Non-pigmented ciliary epithelial cell (primary cell): ENCODE measurements at regions not wholly inside any gene's neighbourhood (a gene's known extent, or its start where the extent isn't known, plus 50 kb on each side); places are given as distances from the start of the nearest gene placed in this dataset.
A peak's percentile ranks its signal among the peaks of the same experiment; 100 is the strongest.

Experiments used
- DNase-seq: peaks from one replicate; pipeline ENCODE4 v3.0.0-alpha.2; 2010; ENCODE audit warnings: low read depth

DNA sequence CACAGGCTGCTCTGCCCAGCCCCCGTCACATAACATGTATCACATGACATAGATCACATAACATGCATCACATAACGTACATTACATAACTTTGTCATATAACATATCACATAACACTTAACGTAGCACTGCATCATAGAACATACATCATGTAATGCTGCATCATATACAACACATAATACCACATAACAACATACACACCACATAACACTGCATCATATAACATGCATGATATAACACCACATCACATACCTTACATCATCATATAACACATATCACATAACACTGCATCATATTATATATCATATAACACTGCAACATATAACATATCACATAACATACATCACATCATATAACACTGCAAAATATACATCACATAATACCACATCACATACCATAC is 83.8 kb downstream of the AXIN2 start:
- no peak for DNase-seq

DNA sequence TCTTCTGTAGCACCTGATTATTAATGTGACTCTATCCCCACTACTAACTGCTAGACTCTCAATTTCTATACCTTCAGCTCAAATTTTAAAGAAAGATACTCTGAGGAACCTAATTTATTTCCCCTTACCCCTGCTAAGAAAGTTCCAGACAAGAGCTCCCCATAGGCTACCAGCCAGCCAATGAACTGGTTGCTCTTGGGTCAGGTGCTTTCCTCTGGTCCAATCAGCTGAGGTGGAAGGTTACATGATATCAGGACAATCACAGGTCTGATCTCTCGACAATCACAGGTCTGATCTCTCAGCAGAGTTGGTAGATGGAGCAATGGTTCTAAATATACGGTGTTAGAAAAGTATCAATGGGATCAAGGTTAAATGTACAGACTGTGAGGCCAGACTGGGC is 86.8 kb downstream of the AXIN2 start:
- DNase-seq: no peak

DNA sequence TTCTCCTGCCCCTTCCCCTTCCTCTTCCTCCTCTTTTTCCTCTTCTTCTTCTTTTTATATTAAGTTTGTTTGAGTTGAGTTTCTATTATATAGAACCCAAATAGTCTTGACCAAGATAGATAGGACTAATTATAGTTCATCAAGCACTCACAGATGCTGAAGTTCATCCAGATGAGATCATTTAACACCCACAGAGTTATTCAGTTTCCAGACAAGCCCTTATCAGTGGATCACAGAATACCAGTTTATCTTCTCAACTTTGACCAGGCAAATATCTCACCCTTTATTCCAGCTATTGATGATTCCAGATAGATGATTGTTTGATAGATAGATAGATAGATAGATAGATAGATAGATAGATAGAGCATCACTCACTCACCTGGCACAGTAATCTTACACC is 87.5 kb downstream of the AXIN2 start:
- no peak for DNase-seq

DNA sequence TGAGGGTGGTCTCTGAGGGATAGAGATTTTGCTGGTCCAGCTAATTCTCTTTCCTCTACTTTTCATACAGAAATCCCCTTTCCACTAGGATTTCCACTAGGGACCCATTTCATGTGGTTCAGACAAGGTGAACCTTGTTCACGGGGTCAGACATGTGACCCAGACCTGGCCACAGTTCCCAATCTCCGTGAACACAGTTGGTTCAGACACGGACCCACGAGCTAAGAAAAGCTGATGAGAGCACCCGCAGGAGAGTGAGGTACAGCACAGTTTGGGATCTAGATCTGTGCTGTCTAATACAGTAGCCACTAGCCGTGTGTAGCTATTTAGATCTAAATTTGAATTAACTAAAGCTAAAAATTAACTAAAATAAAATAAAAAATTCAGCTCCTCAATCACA is 88.1 kb downstream of the AXIN2 start:
- no peak for DNase-seq

DNA sequence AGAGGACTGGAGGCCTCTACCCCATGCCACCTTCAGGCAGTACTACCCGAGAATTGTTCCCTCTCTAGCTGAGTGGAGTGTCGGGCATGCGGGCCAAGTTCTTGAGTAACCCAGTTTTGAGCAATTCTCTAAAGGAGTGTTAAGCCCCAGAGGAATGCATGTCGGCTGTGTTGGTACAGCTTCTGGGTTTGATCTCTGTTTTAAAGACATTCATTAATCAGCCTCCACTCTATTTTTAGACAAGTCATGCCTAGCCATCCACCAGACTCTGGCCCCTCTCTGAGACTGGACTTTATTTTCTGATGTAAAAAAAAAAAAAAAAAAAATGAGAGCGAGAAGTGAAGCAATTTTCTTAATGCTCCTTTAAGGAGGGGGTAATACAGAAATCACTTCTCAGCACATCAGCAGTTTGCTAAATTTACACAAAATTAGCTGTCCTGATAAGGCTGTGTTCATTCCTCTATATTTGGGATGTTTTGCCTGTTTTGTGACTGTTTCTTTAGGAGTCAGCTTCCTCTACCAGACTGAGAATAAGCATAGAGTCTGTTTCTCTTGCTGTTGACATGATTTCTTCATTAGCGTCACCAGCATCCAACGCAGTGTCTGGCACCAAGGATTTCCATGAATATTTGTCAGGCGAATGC is 88.7 kb downstream of the AXIN2 start:
- no peak for DNase-seq

DNA sequence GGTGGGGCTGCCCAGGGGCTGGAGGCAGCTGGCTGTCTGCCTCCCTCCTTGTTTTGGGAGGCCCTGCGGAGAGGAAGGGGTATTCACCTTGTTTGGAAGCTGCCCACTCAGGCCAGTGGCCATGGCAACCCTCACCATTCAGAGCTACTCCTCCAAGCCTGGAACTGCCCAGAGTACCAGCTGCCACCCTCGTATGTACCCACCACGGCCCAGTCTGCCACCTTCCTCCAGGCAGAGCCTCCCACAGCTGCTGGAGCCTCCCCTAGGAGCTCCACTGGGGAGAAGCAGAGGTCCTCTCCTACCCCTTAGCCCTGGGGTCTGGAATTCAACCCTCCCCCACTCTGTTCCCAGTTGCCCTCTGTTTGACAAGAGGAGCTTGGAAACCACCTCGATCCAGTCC is 90.7 kb downstream of the AXIN2 start:
- DNase-seq: no peak

DNA sequence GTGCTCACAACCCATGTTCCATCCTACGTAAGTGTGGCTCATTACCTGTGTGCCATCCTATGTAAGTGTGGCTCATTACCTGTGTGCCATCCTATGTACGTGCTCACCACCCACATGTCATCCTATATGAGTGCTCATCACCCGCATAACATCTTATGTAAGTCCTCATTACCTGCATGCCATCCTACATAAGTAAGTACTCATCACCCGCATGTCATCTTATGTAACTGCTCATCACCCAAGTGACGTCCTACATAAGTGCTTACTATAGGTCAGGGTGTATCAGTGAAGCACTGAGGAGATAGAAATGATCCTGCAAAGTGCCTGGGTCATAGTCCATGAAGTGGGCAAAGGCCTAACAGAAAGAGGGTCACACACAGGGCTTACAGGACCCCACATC is 93.1 kb downstream of the AXIN2 start:
- no peak for DNase-seq

DNA sequence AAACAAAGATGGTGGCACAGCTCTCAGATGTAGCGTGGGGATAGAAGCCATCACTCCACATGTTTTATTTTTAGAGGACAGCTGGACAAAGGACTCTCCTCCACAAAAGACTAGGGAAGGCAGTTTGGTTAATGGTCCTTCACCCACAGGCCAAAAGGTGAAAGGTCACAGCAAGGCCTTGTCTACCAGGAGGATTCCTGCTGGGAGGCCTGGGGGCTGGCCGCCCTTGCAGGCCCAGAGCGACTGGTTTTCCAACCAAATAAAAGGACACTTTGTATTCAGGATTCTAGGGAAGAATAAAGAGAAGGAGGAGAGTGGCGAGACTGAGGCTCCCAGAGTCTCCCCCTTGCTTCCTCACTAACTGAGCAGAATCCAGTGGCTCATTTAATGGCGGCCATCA is 94.3 kb downstream of the AXIN2 start:
- no peak for DNase-seq

DNA sequence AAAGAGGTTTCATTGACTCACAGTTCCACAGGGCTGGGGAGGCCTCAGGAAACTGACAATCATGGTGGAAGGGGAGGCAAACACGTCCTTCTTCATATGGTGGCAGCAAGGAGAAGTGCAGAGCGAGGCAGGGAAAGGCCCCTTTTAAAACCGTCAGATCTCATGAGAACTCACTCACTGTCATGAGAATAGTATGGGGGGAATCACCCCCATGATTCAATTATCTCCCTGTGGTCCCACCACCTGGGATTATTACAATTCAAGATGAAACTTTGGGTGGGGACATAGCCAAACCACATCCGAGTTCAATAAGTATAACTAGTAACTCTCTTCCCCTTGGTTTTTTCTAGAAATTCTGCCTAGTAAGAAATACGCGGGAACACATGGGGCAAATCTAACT is 94.9 kb downstream of the AXIN2 start:
- DNase-seq: no peak

DNA sequence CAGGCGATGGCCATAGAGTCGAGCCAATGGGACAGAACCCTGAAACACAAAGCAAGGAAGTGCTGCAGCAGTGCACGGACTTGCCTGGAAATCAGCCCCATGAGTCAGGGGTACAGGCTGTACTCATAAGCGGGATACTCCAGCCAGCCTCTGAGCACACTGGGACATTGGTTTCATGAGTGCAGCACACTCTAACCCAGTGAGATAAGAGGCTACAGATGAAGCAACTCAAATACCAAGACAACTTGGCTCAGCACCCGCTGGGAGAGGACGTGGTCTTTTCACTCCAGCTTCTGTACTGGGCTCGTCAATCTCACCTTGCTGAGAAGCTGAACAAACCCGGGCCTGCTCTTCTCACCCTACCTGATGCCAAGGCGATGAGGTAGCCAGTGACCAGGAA is 98.2 kb downstream of the AXIN2 start:
- DNase-seq: peak; percentile 4

DNA sequence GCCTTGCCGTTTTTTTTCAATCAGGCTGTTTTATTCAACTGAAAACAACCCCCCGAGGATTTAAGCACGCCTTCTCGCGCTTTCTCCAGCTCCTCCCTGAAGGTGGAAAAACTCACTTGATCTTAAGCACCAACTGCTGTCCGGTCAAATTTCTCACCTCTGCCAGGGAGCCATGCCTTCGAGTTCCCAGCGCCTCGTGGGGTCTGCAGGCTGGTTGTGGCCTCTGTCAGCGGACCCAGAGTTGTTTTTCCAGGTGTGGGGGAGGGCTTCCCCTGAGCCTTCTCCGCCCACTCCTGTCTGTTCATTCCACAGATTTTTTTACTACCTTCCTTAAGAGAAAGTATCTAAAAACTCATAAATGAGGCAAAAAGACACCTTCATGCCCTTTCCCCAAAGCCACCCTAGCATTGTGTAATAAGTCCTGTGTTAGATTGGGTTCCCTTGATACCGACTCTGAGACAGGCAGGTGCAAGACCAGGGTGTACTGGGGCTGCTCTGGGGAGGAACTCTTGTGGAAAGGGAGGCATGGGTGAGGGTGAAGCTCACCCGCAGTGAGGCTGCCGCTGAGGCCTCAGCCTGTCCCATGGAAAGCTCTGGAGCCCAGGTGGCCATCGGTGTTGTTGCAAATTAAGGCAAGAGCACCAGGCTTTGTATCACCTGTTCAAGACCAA is 101.6 kb downstream of the AXIN2 start:
- no peak for DNase-seq

DNA sequence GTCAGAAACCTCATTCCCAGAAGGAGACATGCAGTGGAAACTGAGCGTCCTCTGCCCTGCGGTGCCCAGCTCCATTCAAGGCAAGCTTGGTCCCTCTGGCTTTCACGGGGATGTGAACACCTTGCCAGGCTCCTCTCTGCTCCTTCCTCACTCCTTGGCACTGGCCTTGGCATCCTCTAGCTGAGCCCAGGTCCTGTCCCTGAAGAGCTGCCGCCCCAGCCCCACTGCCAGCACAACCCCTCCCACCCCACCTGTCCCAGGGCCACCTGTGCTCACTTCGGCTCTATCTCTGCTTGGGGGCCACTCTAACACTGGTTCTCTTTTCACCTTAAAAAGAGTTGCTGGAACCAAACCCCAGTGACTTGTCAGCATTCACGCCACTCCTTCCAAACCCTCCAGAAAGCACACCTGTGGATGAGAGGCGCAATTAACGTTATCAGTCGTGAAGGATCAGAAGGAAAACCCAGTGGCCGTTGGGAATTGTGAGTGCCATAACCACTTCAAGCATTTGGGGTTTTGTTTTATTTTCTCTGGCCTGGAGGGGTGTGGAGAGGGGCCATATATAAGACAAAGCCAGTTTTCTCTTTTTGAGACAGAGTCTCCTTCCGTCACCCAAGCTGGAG is 103.7 kb downstream of the AXIN2 start:
- no peak for DNase-seq

DNA sequence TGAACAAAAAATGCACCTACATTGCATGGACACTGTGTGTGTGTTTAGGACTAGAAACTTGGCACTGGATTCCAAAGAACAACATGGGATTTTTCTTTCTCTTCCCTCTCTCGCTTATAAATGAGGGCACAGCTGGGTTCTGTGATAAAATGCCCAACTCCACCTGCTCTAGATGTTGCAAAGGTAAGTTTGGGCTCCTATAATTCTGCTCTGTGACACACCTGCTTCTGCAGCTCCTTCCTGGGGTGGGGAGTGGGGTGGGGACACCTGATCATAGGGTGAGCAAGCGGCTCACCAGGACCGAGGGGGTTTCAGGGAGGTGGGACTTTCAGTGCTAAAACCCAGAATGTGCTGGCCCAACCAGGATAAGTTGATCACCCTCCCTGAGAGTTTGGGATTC is 104.3 kb downstream of the AXIN2 start:
- no peak for DNase-seq

DNA sequence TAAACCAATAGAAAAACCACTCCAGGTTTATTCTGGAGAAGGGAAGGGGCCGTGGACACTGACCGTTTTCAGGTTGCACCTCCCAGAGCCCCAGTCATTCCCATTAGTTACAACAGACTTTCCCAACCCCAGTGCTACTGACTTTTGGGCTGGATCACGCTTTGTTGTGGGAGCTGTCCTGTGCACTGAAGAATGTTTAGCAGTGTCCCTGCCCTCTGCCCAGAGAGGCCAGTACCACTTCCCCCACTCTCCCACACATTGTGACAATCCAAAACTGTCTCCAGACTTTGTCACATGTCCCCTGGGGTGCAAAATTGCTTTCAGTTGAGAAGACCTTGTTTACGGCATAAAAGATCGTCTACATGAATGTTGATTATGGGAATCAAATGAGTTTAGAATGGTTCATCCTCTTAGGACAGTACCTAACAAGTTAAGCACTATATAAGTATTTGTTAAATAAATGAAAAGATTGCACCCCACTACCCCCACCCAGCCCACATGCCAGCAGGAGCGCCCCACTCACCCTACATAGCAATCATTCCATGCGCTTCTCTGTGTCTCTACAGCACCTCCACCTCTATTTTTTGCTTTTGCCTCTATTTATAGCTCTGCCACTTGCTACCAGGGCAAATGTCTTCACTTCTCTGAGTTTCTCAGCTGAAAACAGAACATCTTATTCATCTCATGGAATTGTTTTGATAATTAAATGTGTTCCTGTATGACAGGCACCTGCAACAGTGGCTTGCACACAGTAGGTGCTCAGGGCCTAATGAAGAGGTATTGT is 104.9 kb downstream of the AXIN2 start:
- DNase-seq: no peak

DNA sequence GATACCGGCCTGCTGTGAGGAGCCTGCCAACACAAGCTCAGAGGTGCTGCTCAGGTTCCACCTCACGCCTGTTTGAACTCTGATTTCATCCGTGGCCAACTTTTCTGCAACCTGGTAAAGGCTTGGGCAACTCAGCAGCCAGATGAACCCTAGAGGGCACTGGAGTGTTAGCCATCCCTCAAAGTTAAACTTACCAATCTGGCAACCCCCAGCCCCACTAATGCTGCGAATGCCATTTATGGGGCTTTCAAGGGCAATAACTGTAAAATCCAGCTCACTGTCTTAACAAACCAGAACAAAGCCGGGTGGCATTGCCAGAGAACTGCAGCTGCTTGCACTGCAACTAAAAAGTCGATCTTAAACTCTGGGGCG is 105.5 kb downstream of the AXIN2 start:
- no peak for DNase-seq

DNA sequence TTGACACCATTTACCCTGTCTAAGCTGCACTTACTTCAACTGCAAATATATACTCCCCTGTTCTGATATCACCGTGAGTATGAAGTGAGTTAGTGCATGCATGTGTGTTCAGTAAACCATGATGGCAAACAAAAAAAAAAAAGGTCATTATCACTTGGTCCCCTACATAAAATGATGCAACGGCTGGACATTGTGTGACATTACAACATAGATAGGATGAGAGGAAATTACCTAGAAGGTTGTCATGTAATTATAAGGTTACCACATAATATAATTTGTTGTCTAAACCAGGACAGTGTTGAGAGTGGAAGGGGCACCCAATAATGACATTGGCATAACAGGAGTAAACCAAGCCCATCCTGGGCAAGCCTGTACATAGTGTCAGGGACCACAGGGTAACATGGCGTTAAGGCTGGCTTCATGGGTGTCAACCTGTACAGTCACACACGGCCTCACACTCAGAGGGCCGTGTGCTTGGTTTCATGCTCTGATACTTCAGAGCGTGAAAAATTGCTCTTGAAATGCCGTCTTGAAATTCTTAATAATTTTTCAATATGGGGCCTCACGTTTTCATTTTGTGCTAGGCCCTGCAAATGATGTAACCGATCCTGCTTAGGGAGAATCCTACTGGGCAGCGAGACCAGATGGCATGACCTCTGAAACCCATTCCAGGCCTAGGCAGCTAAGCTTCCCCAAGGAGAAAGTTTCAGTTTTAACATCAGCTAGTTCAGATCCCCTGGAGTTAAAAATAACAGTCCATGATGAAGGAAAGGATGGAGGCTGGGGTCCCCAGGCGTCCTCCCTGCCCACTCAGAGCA is 106.1 kb downstream of the AXIN2 start:
- DNase-seq: no peak

DNA sequence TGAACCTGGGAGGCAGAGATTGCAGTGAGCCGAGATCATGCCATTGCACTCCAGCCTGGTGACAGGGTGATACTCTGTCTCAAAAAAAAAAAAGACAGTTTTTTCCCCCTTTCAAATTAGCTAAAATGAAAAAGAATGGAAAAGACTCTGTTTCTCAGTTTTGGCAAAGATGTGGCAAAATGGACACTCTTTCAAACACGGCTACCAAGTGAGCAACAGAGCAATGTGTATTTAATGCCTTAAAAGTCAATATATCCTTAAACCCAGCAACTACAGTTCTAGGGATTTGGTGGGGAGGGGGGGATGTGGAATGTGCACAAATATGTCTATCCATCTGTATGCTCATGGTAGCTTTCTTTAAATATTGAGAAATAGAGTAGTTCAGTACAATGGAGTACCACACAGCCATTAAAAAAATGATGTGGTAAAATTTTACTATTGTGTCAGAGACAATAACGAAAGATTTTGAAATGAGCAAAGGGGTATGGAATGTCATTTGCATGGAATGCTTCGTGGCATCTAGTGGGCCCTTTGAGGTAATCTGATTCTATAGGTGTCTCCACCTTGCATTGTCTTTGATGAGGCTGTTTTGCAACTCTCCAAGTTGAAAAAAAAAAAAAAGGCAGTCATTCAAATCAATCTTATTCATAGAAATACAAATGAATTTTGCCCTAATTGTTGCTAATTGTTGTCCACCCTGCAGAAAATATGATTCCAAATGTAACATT is 108.1 kb downstream of the AXIN2 start:
- no peak for DNase-seq

DNA sequence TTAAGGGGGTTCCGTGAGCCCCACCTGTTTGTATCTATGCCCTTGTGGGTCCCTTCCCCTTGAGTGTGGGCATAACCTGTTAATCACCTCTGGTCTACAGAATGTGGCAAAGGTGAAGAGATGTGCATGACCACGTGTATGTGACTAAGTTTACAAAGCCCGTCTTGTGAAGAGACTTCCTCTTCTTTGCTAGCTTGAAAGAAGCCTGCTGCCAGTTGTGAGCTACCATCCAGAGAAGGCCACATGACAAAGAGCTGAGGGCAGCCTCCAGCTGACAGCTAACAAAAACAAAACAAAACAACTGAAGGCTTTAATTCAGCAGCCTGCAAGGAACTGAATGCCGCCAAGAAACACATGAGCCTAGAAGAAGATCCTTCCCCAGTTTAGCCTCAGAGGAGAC is 112.0 kb downstream of the AXIN2 start:
- DNase-seq: no peak

DNA sequence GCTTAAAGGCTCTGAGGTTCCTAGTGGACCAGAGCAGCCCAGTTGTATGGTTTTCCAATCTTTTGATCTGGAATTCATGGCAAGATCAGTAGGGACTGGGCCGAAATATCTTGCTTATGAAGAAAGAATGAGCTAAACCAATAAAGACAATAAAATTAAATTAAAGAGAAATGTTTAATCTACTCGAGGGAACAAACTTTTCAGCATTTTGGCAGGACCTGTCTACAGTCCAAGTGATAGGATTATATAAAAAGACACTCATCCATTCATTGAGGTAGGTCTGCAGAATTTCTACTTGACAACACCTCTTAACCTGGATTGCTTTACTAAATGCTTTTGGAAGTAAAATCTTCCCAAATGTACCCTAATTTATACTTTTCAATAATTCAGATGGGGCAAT is 113.6 kb downstream of the AXIN2 start:
- DNase-seq: no peak

DNA sequence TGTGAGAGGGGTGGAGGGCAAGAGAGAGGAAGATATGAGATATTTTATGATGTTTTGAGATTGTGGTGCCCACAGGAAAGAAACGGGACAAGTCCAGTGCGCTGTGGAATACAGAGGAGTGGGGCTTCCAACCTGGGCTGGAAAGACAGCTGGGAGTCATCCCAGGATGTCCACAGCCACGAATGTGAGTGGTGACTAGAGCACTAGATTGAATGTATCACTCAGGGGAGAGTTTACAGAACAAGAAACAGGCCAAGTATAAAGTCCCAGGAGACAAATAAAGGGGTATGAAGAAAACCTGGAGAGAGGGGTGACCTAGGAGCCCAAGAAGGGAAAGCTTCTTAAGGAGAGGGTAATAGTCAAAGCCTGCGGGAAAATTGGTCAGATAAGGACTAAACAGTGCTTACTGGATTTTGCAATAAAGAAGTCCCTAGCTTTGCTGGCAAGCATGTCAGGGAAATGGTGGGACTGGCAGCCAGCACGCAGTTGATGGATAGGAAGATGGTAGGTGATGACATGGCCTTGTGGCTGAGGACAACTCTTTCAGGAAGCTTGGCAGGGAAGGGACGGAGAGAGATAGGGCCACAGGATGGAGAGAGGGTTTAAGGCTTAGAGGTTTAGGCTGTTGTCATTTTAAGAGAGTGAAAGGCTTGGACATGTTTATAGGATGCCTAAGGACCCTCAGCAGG is 114.5 kb downstream of the AXIN2 start:
- no peak for DNase-seq

DNA sequence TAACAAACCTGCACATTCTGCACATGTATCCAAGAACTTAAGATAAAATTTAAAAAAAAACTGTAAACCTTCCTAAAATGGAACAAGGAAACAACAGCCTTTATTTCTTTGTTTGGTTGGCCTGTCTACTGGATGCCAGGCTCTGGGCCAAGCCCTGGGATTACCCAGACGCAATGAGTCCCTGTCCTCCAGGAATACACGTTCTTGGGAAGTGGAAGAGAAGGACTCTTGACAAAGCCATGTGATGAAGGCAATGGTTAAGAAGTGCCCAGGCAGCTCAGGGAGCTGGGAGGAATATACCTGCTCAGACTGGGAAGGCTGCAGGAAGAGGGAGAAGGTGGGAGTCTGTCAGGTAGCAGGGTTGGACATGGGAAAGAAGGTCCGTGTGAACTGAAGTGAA is 115.4 kb downstream of the AXIN2 start:
- no peak for DNase-seq
